T47D (cell line): ENCODE measurements at regions not wholly inside any gene's neighbourhood (a gene's known extent, or its start where the extent isn't known, plus 50 kb on each side); places are given as distances from the start of the nearest gene placed in this dataset.
"Not testable (repeated sequence)": the region's sequence is repeated elsewhere in the genome, so short reads cannot be mapped to it uniquely, and the experiment has no call there.

ENCODE experiments used
- DNase-seq, 2 experiments: peaks; one replicate each; pipeline versions ENCODE4 v3.0.0 to v3.0.0-alpha.2; 2011 to 2012; ENCODE audit warnings: low read depth in 1 of 2, low spot score in 1 of 2
- JUND ChIP-seq: IDR thresholded peaks from 2 replicates; pipeline ENCODE4 v1.6.1; 2012; ENCODE audit warnings: low read depth
- in situ Hi-C: cut with HindIII; loops from 2 replicates; pipeline ENCODE4 v1.10.0; 2016; ENCODE audit warnings: low sequenced_read_pairs, low pct_unique_long_range_greater_than_20kb

GRCh38 chr2:210954386-210954907 is 398.0 kb downstream of the CPS1 start:
- in situ Hi-C loops, result no loop called here
- TF ChIP-seq JUND, result no peak
- DNase-seq, result no peak

DNA sequence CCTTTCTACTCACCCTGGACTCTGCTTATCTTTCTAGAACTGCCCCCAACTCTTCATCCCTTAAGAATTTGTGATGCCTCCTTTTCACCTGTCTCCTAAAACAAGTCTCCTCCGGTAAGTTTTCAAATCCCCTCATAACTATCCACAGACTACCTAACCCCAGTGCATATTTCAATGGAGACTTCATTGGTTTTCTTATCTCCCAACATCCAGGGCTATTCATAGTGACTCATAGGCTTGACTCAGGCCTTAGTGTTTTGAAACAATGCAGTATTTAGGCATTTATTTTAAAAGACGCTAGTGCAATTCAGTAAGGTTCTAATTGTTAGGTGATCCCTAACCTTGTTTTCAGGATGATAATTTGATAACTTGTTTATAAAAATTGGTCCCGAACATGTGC is 399.2 kb downstream of the CPS1 start:
- TF ChIP-seq JUND, result no peak
- DNase-seq, result no peak
- in situ Hi-C loops, result no loop called here

DNA sequence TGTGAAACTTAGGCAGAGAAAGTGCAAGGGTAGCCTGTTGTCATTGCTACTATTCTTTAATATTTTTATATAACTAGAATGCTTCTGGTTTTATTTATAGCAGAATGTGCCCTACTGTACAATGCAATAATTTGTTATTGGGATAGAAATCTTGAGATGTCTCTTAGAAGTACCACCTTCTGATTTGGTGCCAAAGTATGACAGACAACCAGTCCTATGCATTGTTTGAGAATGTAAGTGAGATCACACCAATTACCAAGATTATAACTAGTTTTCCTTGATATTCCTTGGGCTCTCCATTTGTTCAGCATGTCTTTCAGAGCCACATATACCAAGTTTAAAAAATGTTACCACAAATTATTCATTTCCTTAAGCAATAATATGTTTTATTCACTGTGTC is 399.7 kb downstream of the CPS1 start:
- no peak for DNase-seq
- in situ Hi-C loops, result no loop called here
- TF ChIP-seq JUND, result no peak

GRCh38 chr2:210961249-210961648 is 404.9 kb downstream of the CPS1 start:
- in situ Hi-C loops, result no loop called here
- no peak for TF ChIP-seq JUND
- no peak for DNase-seq

GRCh38 chr2:210963386-210963785 is 407.0 kb downstream of the CPS1 start:
- no peak for DNase-seq
- in situ Hi-C loops, result no loop called here
- TF ChIP-seq JUND, result no peak

DNA sequence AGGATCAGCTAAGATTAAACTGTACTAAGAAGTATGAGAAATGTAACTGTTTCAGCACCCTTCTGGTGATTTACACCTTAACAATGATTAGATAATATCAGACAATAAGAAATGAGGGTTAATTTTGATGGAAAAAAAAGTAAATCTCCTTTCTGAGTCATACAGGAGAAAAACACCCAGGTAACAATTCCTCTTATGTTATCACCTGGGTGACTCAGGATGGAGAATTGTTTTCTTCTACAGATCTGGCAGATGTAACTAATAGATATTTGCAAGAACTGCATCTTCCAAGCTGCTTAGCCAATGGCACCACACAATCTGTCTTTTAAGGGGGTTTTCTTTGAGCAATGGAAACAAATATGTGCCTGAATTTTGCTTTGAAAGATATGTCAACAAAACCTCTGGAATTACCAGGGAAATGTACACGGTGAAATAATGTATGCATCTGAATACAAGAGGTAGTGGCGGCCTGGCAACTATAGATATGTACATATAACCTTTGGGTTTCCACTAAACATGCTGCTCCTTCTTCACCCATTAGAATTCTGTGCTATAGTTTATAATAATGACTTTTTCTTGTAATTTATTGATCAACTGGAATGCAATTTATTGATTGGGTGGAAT is 407.9 kb downstream of the CPS1 start:
- TF ChIP-seq JUND, result no peak
- no peak for DNase-seq

DNA sequence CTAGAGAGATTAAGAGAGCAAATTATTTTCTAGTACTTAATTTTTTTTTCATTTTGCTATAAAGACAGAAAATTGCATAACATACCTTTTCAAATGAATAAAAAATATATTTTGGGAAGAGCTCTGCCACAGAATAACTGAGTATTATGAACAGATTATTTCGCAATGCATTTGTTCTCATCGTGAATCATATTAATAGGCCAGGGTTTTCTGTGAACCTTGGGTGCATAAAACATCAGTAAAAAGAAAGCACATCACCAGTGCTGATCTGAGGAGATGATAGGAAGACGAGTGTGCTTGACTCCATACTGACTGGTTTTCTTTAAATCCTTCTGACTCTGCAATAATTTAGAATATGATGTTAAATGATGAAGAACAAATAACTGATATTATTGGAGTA is 409.1 kb downstream of the CPS1 start:
- TF ChIP-seq JUND, result no peak
- in situ Hi-C loops, result no loop called here
- DNase-seq, result no peak

More for the DNA sequence above, 407.9 kb downstream of the CPS1 start:
- in situ Hi-C loops, result no loop called here

DNA sequence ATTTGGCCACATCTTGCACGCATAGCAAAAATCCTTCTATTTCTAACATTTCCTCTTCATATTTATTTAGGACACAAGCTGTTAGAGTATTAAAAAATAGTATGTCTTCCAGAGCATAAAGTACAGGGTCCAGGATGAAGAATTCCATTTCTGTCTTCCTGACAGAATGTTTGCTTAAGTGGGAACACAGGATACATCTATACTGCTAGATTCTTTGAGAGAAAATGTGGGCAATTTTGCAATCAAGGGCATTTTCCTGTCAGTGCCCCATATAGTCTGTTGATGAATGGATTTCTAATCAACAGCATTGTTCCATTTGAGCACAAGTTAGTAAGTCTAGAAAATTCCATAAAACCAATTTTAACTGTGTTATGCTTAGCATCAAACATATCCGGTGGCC is 409.9 kb downstream of the CPS1 start:
- in situ Hi-C loops, result no loop called here
- no peak for TF ChIP-seq JUND
- no peak for DNase-seq

DNA sequence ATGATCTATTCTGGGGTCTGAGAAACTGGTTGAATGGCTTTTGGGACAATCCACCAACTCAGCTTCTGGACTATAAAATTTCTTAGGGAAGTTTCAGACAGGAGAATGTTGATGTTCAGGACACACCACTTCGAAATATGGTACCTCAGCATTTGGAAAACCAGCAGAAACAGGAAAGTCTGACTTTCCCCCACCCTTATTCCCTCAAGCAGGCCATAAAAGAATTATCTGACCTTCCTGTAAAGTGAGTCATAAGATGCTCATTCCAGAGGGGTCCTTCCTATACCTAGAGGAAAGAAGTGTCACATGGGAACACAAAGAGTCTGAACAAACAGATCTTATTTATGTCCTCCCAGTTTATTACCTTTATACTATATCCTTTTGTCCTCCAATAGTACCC is 415.0 kb downstream of the CPS1 start:
- in situ Hi-C loops, result no loop called here
- no peak for TF ChIP-seq JUND
- no peak for DNase-seq

DNA sequence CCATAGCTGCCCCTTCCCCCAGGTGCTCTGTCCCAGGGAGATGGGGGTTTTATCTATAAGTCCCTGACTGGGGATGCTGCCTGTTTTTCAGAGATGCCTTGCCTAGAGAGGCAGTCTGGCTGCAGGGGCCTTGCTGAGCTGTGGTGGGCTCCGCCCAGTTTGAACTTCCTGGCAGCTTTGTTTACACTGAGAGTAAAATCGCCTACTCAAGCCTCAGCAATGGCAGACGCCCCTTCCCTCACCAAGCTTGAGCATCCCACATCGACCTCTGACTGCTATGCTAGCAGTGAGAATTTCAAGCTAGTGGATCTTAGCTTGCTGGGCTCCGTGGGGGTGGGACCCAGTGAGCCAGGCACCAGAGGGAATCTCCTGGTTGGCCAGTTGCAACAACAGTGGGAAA is 430.4 kb downstream of the CPS1 start:
- in situ Hi-C loops, DNase-seq: not testable (repeated sequence)

- in situ Hi-C loops, result no loop called here
- no peak for TF ChIP-seq JUND
- no peak for DNase-seq
These were observed 434.7 kb downstream of the CPS1 start for GRCh38 chr2:210991107-210991506.

GRCh38 chr2:210994104-210994503 is 437.7 kb downstream of the CPS1 start:
- in situ Hi-C loops, result no loop called here
- DNase-seq, result no peak
- no peak for TF ChIP-seq JUND

- DNase-seq, result no peak
- TF ChIP-seq JUND, result no peak
- in situ Hi-C loops, result no loop called here
These were observed 441.0 kb downstream of the CPS1 start for GRCh38 chr2:210997373-210997772.

DNA sequence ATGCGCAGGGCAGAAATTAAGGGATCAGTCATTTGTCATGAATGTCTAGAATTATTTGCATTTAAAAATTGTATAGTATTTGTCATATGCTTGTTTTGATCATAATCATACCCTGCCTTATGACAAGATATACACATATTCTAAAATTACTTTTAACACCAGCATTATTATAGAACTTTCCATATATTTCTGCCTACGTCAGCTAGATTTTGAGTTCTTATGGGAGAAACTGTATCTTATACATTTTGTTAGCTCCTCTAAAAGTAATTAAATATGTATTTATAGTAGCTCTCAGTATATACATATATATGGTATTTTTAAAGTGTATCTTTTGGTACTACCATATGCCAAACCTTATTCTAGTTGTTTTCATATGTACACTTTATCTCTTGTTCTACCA is 441.9 kb downstream of the CPS1 start:
- in situ Hi-C loops, result no loop called here
- no peak for TF ChIP-seq JUND
- DNase-seq, result no peak
